GM19025 (cell line): ENCODE measurements at regions not wholly inside any gene's neighbourhood (a gene's known extent, or its start where the extent isn't known, plus 50 kb on each side); places are given as distances from the start of the nearest gene placed in this dataset.

Source experiments
- ATAC-seq: cut with Tn5 transposase; IDR thresholded peaks from one replicate; pipeline ENCODE4 v1.9.1; 2021; ENCODE audit warnings: mild to moderate bottlenecking, low read depth, moderate library complexity; ENCODE audit not compliant: unreplicated experiment

- ATAC-seq: no peak
These were observed 93.4 kb downstream of the TENT4A start for GRCh38 chr5:6806668-6807067.

GRCh38 chr5:6808462-6808861 is 95.2 kb downstream of the TENT4A start:
- ATAC-seq: no peak

- no peak for ATAC-seq
These were observed 97.6 kb downstream of the TENT4A start for GRCh38 chr5:6810641-6811405.

GRCh38 chr5:6812091-6812490 is 98.9 kb downstream of the TENT4A start:
- no peak for ATAC-seq

- ATAC-seq: no peak
These were observed 99.8 kb downstream of the TENT4A start for GRCh38 chr5:6812800-6813731.

- no peak for ATAC-seq
These were observed 101.6 kb downstream of the TENT4A start for GRCh38 chr5:6814816-6815215.

- no peak for ATAC-seq
These were observed 105.6 kb downstream of the TENT4A start for GRCh38 chr5:6818594-6819511.

- no peak for ATAC-seq
These were observed 106.3 kb downstream of the TENT4A start for GRCh38 chr5:6819521-6819920.

- no peak for ATAC-seq
These were observed 107.7 kb downstream of the TENT4A start for GRCh38 chr5:6820851-6821479.

- no peak for ATAC-seq
These were observed 108.8 kb downstream of the TENT4A start for GRCh38 chr5:6822068-6822467.

GRCh38 chr5:6822556-6823343 is 109.5 kb downstream of the TENT4A start:
- no peak for ATAC-seq

- no peak for ATAC-seq
These were observed 110.8 kb downstream of the TENT4A start for GRCh38 chr5:6823996-6824395.

GRCh38 chr5:6825678-6826244 is 112.5 kb downstream of the TENT4A start:
- no peak for ATAC-seq

GRCh38 chr5:6826756-6827155 is 113.5 kb downstream of the TENT4A start:
- no peak for ATAC-seq

- ATAC-seq: peak; percentile 59
These were observed 114.4 kb downstream of the TENT4A start for GRCh38 chr5:6827526-6828219.

- ATAC-seq: peak; percentile 61
These were observed 116.0 kb downstream of the TENT4A start for GRCh38 chr5:6829150-6829784.

GRCh38 chr5:6830643-6831239 is 117.5 kb downstream of the TENT4A start:
- no peak for ATAC-seq
